ENCODE measurements at regions not wholly inside any gene's neighbourhood (a gene's known extent, or its start where the extent isn't known, plus 50 kb on each side); places are given as distances from the start of the nearest gene placed in this dataset.
"Not testable (repeated sequence)": the region's sequence is repeated elsewhere in the genome, so short reads cannot be mapped to it uniquely, and the experiment has no call there.

DNA sequence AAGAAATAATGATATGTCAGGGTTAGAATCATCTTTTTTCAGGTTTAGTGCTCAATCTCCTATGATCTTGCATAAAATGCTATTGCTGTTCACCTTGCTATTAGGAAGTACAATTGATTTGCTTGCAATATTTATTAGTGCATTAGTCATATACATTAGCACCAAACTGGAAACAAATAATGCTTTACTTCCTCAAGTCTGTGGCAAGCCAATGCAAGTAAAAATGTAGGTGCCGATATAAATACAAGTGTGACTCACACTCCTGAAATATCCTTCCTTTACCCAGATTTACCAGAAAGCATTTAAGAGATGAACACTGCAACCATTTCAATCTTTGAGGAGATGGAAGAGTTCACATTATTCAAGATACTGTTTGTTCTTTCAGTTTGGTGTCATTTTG lies 1487.7 kb upstream of the ADGRL3 start:
- no peaks in the 10 kb centered on the region for H3K9me3 ChIP-seq (ENCODE audit: control insufficient read depth in 2 of 2, insufficient read depth in 1 of 2, low read depth in 1 of 2, low read length in 1 of 2)
- 77 to 91% (median 83%) methylated on average over 1 of the region's 1 CpG for WGBS, 3 donors
- no peak overlapping the region for H3K4me3 ChIP-seq (ENCODE audit: low read depth in 1 of 3, low read length in 3 of 3)
- no peak for FAIRE-seq
- H3K27ac ChIP-seq (ENCODE audit: low read depth in 1 of 3, low read length in 2 of 3), result no peak overlapping the region
- no peak for DNase-seq
- H3K27me3 ChIP-seq (ENCODE audit: control insufficient read depth in 3 of 3, insufficient read depth in 3 of 3, low read length in 3 of 3), result no peaks in the 10 kb centered on the region
- H3K4me1 ChIP-seq (ENCODE audit: control insufficient read depth in 3 of 3, insufficient read depth in 2 of 3, low read depth in 1 of 3, low read length in 2 of 3), result no peaks in the 10 kb centered on the region
- H3K36me3 ChIP-seq (ENCODE audit: control insufficient read depth in 3 of 3, insufficient read depth in 2 of 3, low read depth in 1 of 3, low read length in 3 of 3), result no peaks in the 10 kb centered on the region

DNA sequence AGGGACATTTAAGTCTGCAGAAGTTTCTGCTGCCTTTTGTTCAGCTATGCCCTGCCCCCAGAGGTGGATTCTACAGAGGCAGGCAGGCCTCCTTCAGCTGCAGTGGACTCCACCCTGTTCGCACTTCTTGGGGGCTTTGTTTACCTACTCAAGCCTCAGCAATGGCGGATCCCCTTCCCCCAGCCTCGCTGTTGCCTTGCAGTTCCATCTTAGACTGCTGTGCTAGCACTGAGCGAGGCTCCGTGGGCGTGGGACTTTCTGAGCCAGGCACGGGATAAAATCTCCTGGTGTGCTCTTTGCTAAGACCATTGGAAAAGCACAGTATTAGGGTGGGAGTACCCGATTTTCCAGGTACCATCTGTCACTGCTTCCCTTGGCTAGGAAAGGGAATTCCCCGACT lies 1475.8 kb upstream of the ADGRL3 start:
- not testable (repeated sequence) for H3K9me3 ChIP-seq (ENCODE audit: control insufficient read depth in 2 of 2, insufficient read depth in 1 of 2, low read depth in 1 of 2, low read length in 1 of 2); H3K27me3 ChIP-seq (ENCODE audit: control insufficient read depth in 3 of 3, insufficient read depth in 3 of 3, low read length in 3 of 3); FAIRE-seq; H3K27ac ChIP-seq (ENCODE audit: low read depth in 1 of 3, low read length in 2 of 3); H3K4me3 ChIP-seq (ENCODE audit: low read depth in 1 of 3, low read length in 3 of 3); DNase-seq; H3K4me1 ChIP-seq (ENCODE audit: control insufficient read depth in 3 of 3, insufficient read depth in 2 of 3, low read depth in 1 of 3, low read length in 2 of 3); H3K36me3 ChIP-seq (ENCODE audit: control insufficient read depth in 3 of 3, insufficient read depth in 2 of 3, low read depth in 1 of 3, low read length in 3 of 3)
- 80 to 90% (median 82%) methylated on average over 9 of the region's 9 CpGs for WGBS, 3 donors

DNA sequence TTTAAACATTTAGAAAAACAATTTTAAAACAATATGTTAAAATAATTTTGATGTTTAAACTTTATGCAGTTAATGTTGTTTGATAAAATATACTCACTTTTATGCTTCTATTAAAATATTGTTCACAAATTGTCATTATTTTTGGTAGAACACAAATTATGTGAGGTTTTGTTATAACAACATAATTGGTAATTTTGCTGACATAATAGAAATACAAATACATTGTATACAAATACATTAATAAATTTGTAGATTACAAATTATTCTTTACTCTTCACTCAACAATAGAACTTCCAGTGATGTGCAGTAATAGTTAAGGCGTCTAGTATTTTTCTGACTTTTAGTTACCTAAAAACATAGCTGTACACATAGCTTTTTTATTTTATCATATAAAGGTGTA lies 1472.4 kb upstream of the ADGRL3 start:
- Histone ChIP-seq H3K4me3 (ENCODE audit: low read depth in 1 of 3, low read length in 3 of 3) (no peak overlapping the region), H3K9me3 (ENCODE audit: control insufficient read depth in 2 of 2, insufficient read depth in 1 of 2, low read depth in 1 of 2, low read length in 1 of 2) (peaks cover 0 to 5% of the 10 kb centered on the region in 2 donors), H3K4me1 (ENCODE audit: control insufficient read depth in 3 of 3, insufficient read depth in 2 of 3, low read depth in 1 of 3, low read length in 2 of 3) (no peaks in the 10 kb centered on the region), H3K27ac (ENCODE audit: low read depth in 1 of 3, low read length in 2 of 3) (no peak overlapping the region), H3K36me3 (ENCODE audit: control insufficient read depth in 3 of 3, insufficient read depth in 2 of 3, low read depth in 1 of 3, low read length in 3 of 3) (no peaks in the 10 kb centered on the region), H3K27me3 (ENCODE audit: control insufficient read depth in 3 of 3, insufficient read depth in 3 of 3, low read length in 3 of 3) (no peaks in the 10 kb centered on the region)
- WGBS, 3 donors, result 90 to 96% (median 93%) methylated on average over 1 of the region's 1 CpG
- DNase-seq (no peak), FAIRE-seq (no peak)

DNA sequence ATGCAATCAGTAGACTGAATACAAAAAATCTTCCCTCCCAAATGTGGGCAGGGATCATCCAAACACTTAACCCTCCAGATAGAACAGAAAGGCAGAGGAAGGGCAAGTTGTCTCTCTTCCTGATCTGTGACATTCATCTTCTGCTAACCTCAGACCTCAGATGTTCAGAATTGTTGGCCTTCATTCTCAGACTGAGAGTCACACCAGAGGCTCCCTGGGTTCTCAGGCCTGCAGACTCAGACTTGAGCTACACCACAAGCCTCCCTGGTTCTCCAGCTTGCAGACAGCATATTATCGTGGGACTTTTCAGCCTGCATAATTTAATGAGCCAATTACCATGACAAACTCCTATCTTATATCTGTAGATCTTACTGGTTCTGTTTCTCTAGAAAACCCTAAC lies 1471.6 kb upstream of the ADGRL3 start:
- Histone ChIP-seq H3K36me3 (ENCODE audit: control insufficient read depth in 3 of 3, insufficient read depth in 2 of 3, low read depth in 1 of 3, low read length in 3 of 3) (no peaks in the 10 kb centered on the region), H3K9me3 (ENCODE audit: control insufficient read depth in 2 of 2, insufficient read depth in 1 of 2, low read depth in 1 of 2, low read length in 1 of 2) (peaks cover 0 to 5% of the 10 kb centered on the region in 2 donors), H3K27ac (ENCODE audit: low read depth in 1 of 3, low read length in 2 of 3) (no peak overlapping the region), H3K4me1 (ENCODE audit: control insufficient read depth in 3 of 3, insufficient read depth in 2 of 3, low read depth in 1 of 3, low read length in 2 of 3) (no peaks in the 10 kb centered on the region), H3K27me3 (ENCODE audit: control insufficient read depth in 3 of 3, insufficient read depth in 3 of 3, low read length in 3 of 3) (no peaks in the 10 kb centered on the region), H3K4me3 (ENCODE audit: low read depth in 1 of 3, low read length in 3 of 3) (no peak overlapping the region)
- no peak for DNase-seq
- FAIRE-seq, result no peak
- 61 to 71% (median 70%) methylated on average over 1 of the region's 1 CpG for WGBS, 3 donors

DNA sequence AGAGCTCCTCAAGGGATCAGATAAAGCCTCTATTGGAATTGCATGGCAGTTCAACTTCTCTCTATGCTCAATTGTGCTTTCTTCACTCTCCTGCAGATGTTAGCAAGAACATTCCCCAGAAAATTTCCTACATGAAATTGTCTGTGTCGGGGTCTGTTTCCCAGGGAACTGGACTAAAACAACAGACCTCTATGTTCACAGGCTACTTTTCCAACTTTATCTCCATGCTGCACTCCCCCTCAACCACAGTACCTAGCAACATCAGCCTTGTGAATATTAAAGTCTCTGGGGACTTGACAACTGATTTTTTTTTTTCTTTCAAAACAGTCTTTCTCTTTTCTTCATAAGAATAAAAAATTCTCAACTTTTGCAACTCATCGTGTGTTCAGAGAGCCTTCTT lies 1470.8 kb upstream of the ADGRL3 start:
- no peak for FAIRE-seq
- 74 to 88% (median 85%) methylated on average over 2 of the region's 2 CpGs for WGBS, 3 donors

DNA sequence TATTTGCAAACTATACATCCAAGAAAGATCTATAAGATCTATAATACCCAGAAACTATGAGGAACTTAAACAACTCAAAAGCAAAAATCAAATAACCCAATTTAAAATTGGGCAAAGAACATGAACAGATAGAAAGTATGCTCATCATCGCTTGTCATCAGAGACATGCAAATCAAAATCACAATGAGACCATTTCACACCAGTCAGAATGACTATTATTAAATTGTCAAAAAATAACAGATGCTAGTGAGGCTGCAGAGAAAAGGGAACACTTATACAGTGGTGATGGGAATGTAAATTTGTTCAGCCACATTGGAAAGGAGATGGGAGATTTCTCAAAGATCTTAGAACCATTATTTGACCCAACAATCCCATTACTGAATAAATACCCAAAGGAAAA lies 1451.7 kb upstream of the ADGRL3 start:
- H3K9me3 ChIP-seq (ENCODE audit: control insufficient read depth in 2 of 2, insufficient read depth in 1 of 2, low read depth in 1 of 2, low read length in 1 of 2), result no peaks in the 10 kb centered on the region
- 92 to 98% (median 97%) methylated on average over 1 of the region's 1 CpG for WGBS, 3 donors
- no peaks in the 10 kb centered on the region for H3K36me3 ChIP-seq (ENCODE audit: control insufficient read depth in 3 of 3, insufficient read depth in 2 of 3, low read depth in 1 of 3, low read length in 3 of 3)

More for the DNA sequence above, 1470.8 kb upstream of the ADGRL3 start:
- H3K4me3 ChIP-seq (ENCODE audit: low read depth in 1 of 3, low read length in 3 of 3), result no peak overlapping the region
- H3K4me1 ChIP-seq (ENCODE audit: control insufficient read depth in 3 of 3, insufficient read depth in 2 of 3, low read depth in 1 of 3, low read length in 2 of 3), result no peaks in the 10 kb centered on the region
- no peaks in the 10 kb centered on the region for H3K36me3 ChIP-seq (ENCODE audit: control insufficient read depth in 3 of 3, insufficient read depth in 2 of 3, low read depth in 1 of 3, low read length in 3 of 3)
- no peak overlapping the region for H3K27ac ChIP-seq (ENCODE audit: low read depth in 1 of 3, low read length in 2 of 3)
- no peaks in the 10 kb centered on the region for H3K27me3 ChIP-seq (ENCODE audit: control insufficient read depth in 3 of 3, insufficient read depth in 3 of 3, low read length in 3 of 3)
- DNase-seq, result no peak
- peaks cover 0 to 2% of the 10 kb centered on the region in 2 donors for H3K9me3 ChIP-seq (ENCODE audit: control insufficient read depth in 2 of 2, insufficient read depth in 1 of 2, low read depth in 1 of 2, low read length in 1 of 2)

DNA sequence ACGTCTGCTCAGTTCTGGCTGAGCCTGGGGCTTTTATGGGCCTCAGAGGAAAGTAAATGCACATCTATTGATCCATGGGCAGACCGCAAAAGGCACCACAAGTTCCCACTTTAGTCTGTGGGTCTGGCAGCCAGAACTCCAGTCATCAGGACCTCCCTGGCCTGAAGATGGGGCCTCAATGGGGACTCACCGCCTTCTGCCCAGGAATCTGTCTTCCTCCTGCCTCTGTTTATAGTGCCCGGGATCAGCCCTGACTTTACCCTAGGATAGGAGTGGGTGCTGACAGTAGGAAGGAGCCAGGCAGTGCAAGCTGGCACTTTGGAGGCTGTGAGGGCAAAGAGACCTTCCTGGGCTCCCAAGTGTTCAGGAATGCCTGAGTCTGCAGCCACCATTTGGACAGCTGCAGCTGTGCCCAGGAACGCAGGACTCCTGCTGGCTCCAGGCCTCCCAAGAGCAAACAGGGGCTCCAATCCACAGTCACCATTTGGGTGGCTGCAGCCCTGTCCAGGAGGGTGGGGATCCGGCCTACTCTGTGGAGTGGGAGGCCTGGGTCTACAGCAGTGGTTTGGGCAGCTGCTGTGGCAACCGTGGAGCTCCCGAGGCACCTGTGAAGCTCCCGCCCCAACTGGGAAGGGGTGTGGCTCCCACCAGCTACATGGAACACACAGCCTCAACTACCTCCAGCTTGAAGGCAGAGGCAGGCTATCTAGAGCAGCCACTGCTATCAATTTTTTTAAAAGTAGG lies 1440.9 kb upstream of the ADGRL3 start:
- no peaks in the 10 kb centered on the region for H3K36me3 ChIP-seq (ENCODE audit: control insufficient read depth in 3 of 3, insufficient read depth in 2 of 3, low read depth in 1 of 3, low read length in 3 of 3)
- no peaks in the 10 kb centered on the region for H3K27me3 ChIP-seq (ENCODE audit: control insufficient read depth in 3 of 3, insufficient read depth in 3 of 3, low read length in 3 of 3)
- H3K27ac ChIP-seq (ENCODE audit: low read depth in 1 of 3, low read length in 2 of 3), result no peak overlapping the region
- DNase-seq, result no peak
- WGBS, 3 donors, result 80 to 93% (median 85%) methylated on average over 9 of the region's 9 CpGs
- no peaks in the 10 kb centered on the region for H3K4me1 ChIP-seq (ENCODE audit: control insufficient read depth in 3 of 3, insufficient read depth in 2 of 3, low read depth in 1 of 3, low read length in 2 of 3)
- H3K9me3 ChIP-seq (ENCODE audit: control insufficient read depth in 2 of 2, insufficient read depth in 1 of 2, low read depth in 1 of 2, low read length in 1 of 2), result peaks cover 2 to 10% of the 10 kb centered on the region in 2 donors
- no peak for FAIRE-seq
- no peak overlapping the region for H3K4me3 ChIP-seq (ENCODE audit: low read depth in 1 of 3, low read length in 3 of 3)

More for the DNA sequence above, 1451.7 kb upstream of the ADGRL3 start:
- FAIRE-seq (no peak), DNase-seq (no peak)
- H3K4me1 ChIP-seq (ENCODE audit: control insufficient read depth in 3 of 3, insufficient read depth in 2 of 3, low read depth in 1 of 3, low read length in 2 of 3), result no peaks in the 10 kb centered on the region
- H3K4me3 ChIP-seq (ENCODE audit: low read depth in 1 of 3, low read length in 3 of 3), result no peak overlapping the region
- H3K27ac ChIP-seq (ENCODE audit: low read depth in 1 of 3, low read length in 2 of 3), result no peak overlapping the region
- H3K27me3 ChIP-seq (ENCODE audit: control insufficient read depth in 3 of 3, insufficient read depth in 3 of 3, low read length in 3 of 3), result no peaks in the 10 kb centered on the region

DNA sequence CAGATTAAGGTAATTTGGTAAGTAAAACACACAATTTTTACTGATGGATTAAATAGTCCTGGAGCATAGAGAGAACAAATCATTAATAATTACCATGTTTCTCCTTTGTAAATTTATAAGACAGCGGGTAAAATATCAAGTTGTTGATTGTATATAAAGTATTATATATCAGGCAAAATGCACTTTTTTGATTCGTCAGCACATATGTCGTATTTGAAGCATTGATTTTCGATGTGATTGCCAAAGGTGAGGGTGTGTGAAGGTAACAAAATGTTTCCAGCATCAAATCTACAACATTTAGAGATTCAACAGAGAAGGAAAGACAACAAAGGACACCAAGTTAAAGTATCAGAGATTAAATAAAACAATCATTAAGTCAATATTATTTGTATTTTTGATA lies 1437.8 kb upstream of the ADGRL3 start:
- no peak for DNase-seq
- no peaks in the 10 kb centered on the region for H3K4me1 ChIP-seq (ENCODE audit: control insufficient read depth in 3 of 3, insufficient read depth in 2 of 3, low read depth in 1 of 3, low read length in 2 of 3)
- WGBS, 3 donors, result 69 to 88% (median 80%) methylated on average over 4 of the region's 4 CpGs
- no peaks in the 10 kb centered on the region for H3K36me3 ChIP-seq (ENCODE audit: control insufficient read depth in 3 of 3, insufficient read depth in 2 of 3, low read depth in 1 of 3, low read length in 3 of 3)
- H3K4me3 ChIP-seq (ENCODE audit: low read depth in 1 of 3, low read length in 3 of 3), result no peak overlapping the region
- no peak overlapping the region for H3K27ac ChIP-seq (ENCODE audit: low read depth in 1 of 3, low read length in 2 of 3)
- no peak for FAIRE-seq
- peaks cover 2 to 10% of the 10 kb centered on the region in 2 donors for H3K9me3 ChIP-seq (ENCODE audit: control insufficient read depth in 2 of 2, insufficient read depth in 1 of 2, low read depth in 1 of 2, low read length in 1 of 2)
- H3K27me3 ChIP-seq (ENCODE audit: control insufficient read depth in 3 of 3, insufficient read depth in 3 of 3, low read length in 3 of 3), result no peaks in the 10 kb centered on the region
